Gastroesophageal sphincter (tissue), 3 donors: ENCODE measurements at regions not wholly inside any gene's neighbourhood (a gene's known extent, or its start where the extent isn't known, plus 50 kb on each side); places are given as distances from the start of the nearest gene placed in this dataset.

Source experiments
- EP300 ChIP-seq: sonication (generic); formaldehyde crosslinking; IDR thresholded peaks from one replicate; pipeline ENCODE4 v1.6.1; 2017; ENCODE audit warnings: antibody characterized with exemption, mild to moderate bottlenecking
- POLR2A ChIP-seq, 2 donors: fragments of 450-650 bp; IDR thresholded peaks; one replicate each; pipeline ENCODE4 v1.6.1; 2017; ENCODE audit warnings: antibody characterized with exemption in 2 of 2, mild to moderate bottlenecking in 2 of 2, moderate library complexity in 1 of 2
- POLR2AphosphoS5 ChIP-seq: sonication (generic); formaldehyde crosslinking; IDR thresholded peaks from one replicate; pipeline ENCODE4 v1.6.1; 2017; ENCODE audit warnings: antibody characterized with exemption
- TF ChIP-seq, protein P1 (sequence below), 4 experiments: fragments of 200-600 bp in 2 of 4; fragments of 450-650 bp in 2 of 4; sonication (generic) in 1 of 4; IDR thresholded peaks; one replicate each; pipeline ENCODE4 v1.5.1; 2017 to 2019; ENCODE audit warnings: antibody characterized with exemption in 4 of 4, mild to moderate bottlenecking in 2 of 4, moderate library complexity in 2 of 4

- TF ChIP-seq, protein P1, sequence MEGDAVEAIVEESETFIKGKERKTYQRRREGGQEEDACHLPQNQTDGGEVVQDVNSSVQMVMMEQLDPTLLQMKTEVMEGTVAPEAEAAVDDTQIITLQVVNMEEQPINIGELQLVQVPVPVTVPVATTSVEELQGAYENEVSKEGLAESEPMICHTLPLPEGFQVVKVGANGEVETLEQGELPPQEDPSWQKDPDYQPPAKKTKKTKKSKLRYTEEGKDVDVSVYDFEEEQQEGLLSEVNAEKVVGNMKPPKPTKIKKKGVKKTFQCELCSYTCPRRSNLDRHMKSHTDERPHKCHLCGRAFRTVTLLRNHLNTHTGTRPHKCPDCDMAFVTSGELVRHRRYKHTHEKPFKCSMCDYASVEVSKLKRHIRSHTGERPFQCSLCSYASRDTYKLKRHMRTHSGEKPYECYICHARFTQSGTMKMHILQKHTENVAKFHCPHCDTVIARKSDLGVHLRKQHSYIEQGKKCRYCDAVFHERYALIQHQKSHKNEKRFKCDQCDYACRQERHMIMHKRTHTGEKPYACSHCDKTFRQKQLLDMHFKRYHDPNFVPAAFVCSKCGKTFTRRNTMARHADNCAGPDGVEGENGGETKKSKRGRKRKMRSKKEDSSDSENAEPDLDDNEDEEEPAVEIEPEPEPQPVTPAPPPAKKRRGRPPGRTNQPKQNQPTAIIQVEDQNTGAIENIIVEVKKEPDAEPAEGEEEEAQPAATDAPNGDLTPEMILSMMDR (IDR thresholded peaks at IDR 0.05), result no peak
- TF ChIP-seq POLR2A (IDR thresholded peaks at IDR 0.05) (no peak), POLR2AphosphoS5 (no peak), EP300 (no peak)
Measured at GRCh38 chr10:3385487-3385886, 212.9 kb upstream of the PITRM1 start.
